Aorta (tissue), 5 donors: ENCODE measurements at regions not wholly inside any gene's neighbourhood (a gene's known extent, or its start where the extent isn't known, plus 50 kb on each side); places are given as distances from the start of the nearest gene placed in this dataset.

Experiments used
- ATAC-seq: fragments of 200-7000 bp; cut with Tn5 transposase; one replicate; pipeline ENCODE4 v1.9.1; 2022; ENCODE audit warnings: moderate library complexity; ENCODE audit not compliant: low FRiP score
- DNase-seq, 2 donors: peaks; one replicate each; pipeline ENCODE4 v3.0.0-alpha.2; 2020
- H3K27ac ChIP-seq, 2 donors: one replicate each; pipeline ENCODE4 v1.5.1; 2013; ENCODE audit warnings: low read length in 2 of 2, mild to moderate bottlenecking in 2 of 2, moderate library complexity in 2 of 2, control low read depth in 1 of 2, inconsistent platforms in 1 of 2, low read depth in 1 of 2
- H3K27me3 ChIP-seq, 2 donors: one replicate each; pipeline ENCODE4 v1.6.1; 2013; ENCODE audit warnings: control low read depth in 1 of 2, low read length in 1 of 2, mild to moderate bottlenecking in 1 of 2, moderate library complexity in 1 of 2; ENCODE audit not compliant: insufficient read depth in 2 of 2, control insufficient read depth in 1 of 2
- H3K36me3 ChIP-seq, 2 donors: one replicate each; pipeline ENCODE4 v1.6.1; 2013; ENCODE audit warnings: control low read depth in 1 of 2, low read length in 1 of 2, mild to moderate bottlenecking in 1 of 2; ENCODE audit not compliant: insufficient read depth in 2 of 2, control insufficient read depth in 1 of 2
- H3K4me1 ChIP-seq, 2 donors: one replicate each; pipeline ENCODE4 v1.6.1; 2013; ENCODE audit warnings: low read length in 2 of 2, control low read depth in 1 of 2, mild to moderate bottlenecking in 1 of 2, moderate library complexity in 1 of 2; ENCODE audit not compliant: insufficient read depth in 2 of 2, control insufficient read depth in 1 of 2
- H3K4me3 ChIP-seq, 2 donors: one replicate each; pipeline ENCODE4 v1.5.1; 2013; ENCODE audit warnings: low read length in 2 of 2, control low read depth in 1 of 2, mild to moderate bottlenecking in 1 of 2
- H3K9me3 ChIP-seq: one replicate; pipeline ENCODE4 v1.6.1; 2013; ENCODE audit warnings: mild to moderate bottlenecking, low read length; ENCODE audit not compliant: control insufficient read depth
- WGBS, 2 donors: extraction: QIAGEN DNeasy Blood & Tissue Kit; methylation state at CpG; one replicate each; pipeline ENCODE4 v1.1.7; 2013; 5-methylcytosine and 5-hydroxymethylcytosine counted together
- intact Hi-C, 2 donors: fragments of 100-400 bp; cut with DNase I; formaldehyde crosslinking; loops; one replicate each; pipeline versions ENCODE4 v1.14.2 to v1.15.0; 2022
- donor health status: healthy with polysubstance abuse.
- donor health status: Bipolar disorder and iron deficiency.
- donor health status: DM: no; HTN: no; CAD: no.
- donor health status: DM: no; HTN: no; CAD: no.
- donor health status: DM: yes; HTN: yes; CAD: no.

DNA sequence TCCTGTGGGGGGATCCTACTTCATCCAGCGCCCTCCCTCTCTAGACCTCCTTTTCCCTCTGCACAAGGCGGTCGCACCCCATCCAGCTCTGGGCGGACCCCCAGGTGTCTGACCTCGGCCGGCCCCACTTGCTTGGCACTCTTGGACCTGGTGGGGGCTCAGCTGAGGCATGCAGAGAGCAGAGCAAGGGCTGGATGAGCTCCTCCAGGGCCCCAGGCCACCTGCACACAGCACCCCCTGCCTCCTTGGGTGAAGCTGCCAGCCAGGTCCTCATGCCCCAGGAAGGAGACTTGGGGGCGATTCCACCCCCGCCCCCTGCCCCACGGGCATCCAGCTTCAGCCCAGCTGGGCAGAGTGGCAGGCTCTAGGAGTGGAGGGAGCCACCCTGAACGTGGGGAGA, 159.4 kb upstream of the GSE1 start:
- intact Hi-C loops, result no loop called here
- no peak overlapping the region for H3K4me3 ChIP-seq
- no peaks in the 10 kb centered on the region for H3K4me1 ChIP-seq
- H3K27me3 ChIP-seq, result no peaks in the 10 kb centered on the region
- no peaks in the 10 kb centered on the region for H3K9me3 ChIP-seq
- H3K36me3 ChIP-seq, result no peaks in the 10 kb centered on the region
- ATAC-seq, result no peak
- WGBS, 2 donors, result 87 to 91% methylated on average over 10 of the region's 10 CpGs
- no peak overlapping the region for H3K27ac ChIP-seq
- no peak for DNase-seq

- DNase-seq, result no peak
- intact Hi-C loops, result no loop called here
- Histone ChIP-seq H3K36me3 (no peaks in the 10 kb centered on the region), H3K9me3 (no peaks in the 10 kb centered on the region), H3K27me3 (no peaks in the 10 kb centered on the region), H3K4me3 (no peak overlapping the region), H3K27ac (no peak overlapping the region), H3K4me1 (no peaks in the 10 kb centered on the region)
- ATAC-seq, result no peak
- 71 to 77% methylated on average over 22 of the region's 22 CpGs for WGBS, 2 donors
These were observed 158.8 kb upstream of the GSE1 start for GRCh38 chr16:85454171-85454872.

DNA sequence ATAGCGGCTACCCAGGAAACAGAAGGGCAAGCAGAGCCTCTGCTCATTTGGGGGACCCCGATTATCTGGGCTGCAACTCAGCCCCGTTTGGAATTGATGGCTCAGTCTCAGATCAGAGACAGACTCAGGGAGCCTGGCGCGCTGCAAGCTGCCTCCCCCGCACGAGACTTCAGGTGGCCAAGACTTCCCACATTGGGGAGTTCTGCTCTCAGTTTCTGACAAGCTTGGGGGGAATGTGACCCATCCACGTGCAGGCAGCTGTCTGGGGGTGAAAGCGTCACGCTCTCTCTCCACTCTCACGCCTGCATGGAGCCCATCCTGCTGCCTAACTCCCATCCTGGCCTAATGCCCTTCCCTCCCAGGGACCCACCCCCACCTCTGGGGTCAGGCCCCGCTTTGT, 157.6 kb upstream of the GSE1 start:
- ATAC-seq (no peak), DNase-seq (no peak)
- Histone ChIP-seq H3K9me3 (no peaks in the 10 kb centered on the region), H3K4me3 (no peak overlapping the region), H3K27me3 (no peaks in the 10 kb centered on the region), H3K36me3 (no peaks in the 10 kb centered on the region), H3K27ac (no peak overlapping the region), H3K4me1 (no peaks in the 10 kb centered on the region)
- 90 to 93% methylated on average over 12 of the region's 12 CpGs for WGBS, 2 donors
- intact Hi-C loops, result no loop called here

- no peaks in the 10 kb centered on the region for H3K4me1 ChIP-seq
- intact Hi-C loops, result no loop called here
- H3K36me3 ChIP-seq, result no peaks in the 10 kb centered on the region
- no peaks in the 10 kb centered on the region for H3K27me3 ChIP-seq
- H3K27ac ChIP-seq, result no peak overlapping the region
- 85 to 86% methylated on average over 7 of the region's 7 CpGs for WGBS, 2 donors
- no peaks in the 10 kb centered on the region for H3K9me3 ChIP-seq
- H3K4me3 ChIP-seq, result no peak overlapping the region
- no peak for ATAC-seq
- DNase-seq, result no peak
These were observed 155.8 kb upstream of the GSE1 start for GRCh38 chr16:85457366-85457765.

DNA sequence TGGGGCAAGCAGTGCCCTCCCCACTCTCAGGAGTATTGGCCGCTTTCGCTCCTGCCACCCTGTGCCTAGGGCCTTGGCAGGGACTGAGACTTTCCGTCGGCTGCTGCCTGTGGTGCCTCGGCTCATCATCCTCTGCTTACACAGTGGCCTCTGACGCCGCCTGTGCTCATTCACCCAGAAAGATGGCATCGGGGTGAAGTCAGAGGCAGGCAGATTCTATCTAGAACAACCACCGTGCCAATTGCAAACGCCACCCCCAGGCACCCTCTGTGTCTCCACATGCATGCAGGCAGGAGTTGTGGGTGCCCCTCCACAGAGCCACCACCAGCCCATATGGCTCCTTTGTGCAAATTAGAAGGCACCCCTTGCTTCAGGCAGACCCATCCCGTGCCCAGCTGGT, 154.2 kb upstream of the GSE1 start:
- 92 to 94% methylated on average over 11 of the region's 11 CpGs for WGBS, 2 donors
- Histone ChIP-seq H3K4me1 (no peaks in the 10 kb centered on the region), H3K27ac (no peak overlapping the region)

DNA sequence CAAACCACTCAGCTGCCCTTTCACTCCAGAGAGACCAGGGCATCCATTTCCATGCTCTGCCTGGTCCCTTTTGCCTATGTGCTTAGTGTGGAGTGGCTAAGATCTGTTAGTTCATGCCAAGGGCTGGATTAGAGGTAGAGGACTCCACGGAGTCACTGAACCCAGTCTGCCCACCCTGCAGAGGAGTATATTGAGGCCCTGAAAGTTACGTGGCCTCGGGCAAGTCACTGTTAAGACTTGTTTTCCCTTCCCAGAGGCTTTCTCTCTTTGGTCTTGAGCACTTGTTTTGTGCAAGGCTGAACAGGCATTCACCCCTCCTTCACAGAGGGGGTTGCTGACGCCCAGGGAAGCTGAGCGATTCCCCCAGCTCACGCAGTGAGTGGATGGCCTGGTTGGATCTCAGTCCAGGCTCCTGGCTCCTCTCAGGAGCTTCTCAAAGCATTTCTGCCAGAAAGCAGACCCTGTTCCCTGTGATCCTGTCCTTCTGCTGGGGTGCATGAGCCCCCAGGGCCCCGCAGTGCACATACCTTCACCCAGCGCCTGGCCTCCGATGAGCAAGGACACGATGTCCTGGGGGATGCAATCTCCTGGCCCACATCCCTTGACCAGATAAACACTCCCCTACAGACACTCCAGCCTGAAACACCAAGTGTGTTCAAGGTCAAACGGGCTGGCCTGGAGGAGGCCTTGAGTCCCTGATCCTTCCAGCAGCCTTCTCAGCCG, 153.4 kb upstream of the GSE1 start:
- intact Hi-C loops, result loop anchor here in 1 of 2 donors (10.0 kb wide), 1 partner anchor 95 kb away; no protein-coding TSS in a partner anchor
- no peak for ATAC-seq
- H3K4me3 ChIP-seq, result no peak overlapping the region
- WGBS, 2 donors, result 93 to 94% methylated on average over 12 of the region's 12 CpGs
- H3K36me3 ChIP-seq, result no peaks in the 10 kb centered on the region
- no peaks in the 10 kb centered on the region for H3K4me1 ChIP-seq
- no peaks in the 10 kb centered on the region for H3K27me3 ChIP-seq
- no peak overlapping the region for H3K27ac ChIP-seq
- no peak for DNase-seq
- no peaks in the 10 kb centered on the region for H3K9me3 ChIP-seq

More for the DNA sequence above, 154.2 kb upstream of the GSE1 start:
- Histone ChIP-seq H3K4me3 (no peak overlapping the region), H3K9me3 (no peaks in the 10 kb centered on the region), H3K27me3 (no peaks in the 10 kb centered on the region), H3K36me3 (no peaks in the 10 kb centered on the region)
- intact Hi-C loops, result no loop called here
- ATAC-seq (no peak), DNase-seq (no peak)

GRCh38 chr16:85460252-85461021, 152.7 kb upstream of the GSE1 start:
- H3K27me3 ChIP-seq, result no peaks in the 10 kb centered on the region
- H3K4me3 ChIP-seq, result no peak overlapping the region
- no peaks in the 10 kb centered on the region for H3K4me1 ChIP-seq
- no peak overlapping the region for H3K27ac ChIP-seq
- H3K9me3 ChIP-seq, result no peaks in the 10 kb centered on the region
- intact Hi-C loops, result loop anchor here in 1 of 2 donors (10.0 kb wide), 1 partner anchor 94 kb away; no protein-coding TSS in a partner anchor
- no peaks in the 10 kb centered on the region for H3K36me3 ChIP-seq
- DNase-seq, result no peak
- 86 to 89% methylated on average over 24 of the region's 24 CpGs for WGBS, 2 donors
- no peak for ATAC-seq

DNA sequence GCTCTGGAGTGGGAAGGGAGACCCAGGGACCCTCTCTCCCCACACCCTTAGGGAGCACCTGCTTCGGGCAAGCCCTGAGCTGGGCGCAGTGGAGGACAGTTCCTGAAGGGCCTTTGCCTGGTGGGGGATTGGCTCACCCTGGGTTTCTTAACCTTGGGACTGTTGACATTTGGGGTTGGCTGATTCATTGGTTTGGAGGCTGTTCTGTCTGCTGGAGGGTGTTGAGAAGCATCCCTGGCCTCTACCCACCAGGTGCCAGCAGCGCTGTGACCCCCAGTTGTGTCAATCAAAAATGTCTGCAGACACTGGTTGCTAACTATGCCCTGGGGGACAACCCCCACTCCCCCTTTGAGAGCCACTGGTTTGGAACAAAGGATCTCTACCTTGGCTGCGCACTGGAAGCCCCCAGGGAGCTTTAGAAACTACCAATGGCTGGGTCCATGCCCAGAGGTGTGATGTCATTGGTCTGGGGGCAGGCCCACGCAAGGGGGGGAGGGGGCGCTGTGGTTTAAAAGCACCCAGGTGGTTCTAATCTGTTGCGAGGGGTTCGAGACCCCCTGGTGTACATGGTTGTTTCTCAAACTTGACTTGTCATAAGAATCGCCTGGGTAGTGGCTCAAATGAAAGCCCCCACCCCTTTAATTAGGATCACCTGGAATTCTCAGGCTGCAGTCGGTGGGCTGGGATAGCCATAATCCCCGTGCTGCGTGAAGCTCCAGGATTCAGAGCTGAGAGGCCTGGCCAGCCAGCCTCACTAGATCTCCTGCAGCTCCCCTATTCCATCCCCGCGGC, 151.9 kb upstream of the GSE1 start:
- ATAC-seq (no peak), DNase-seq (no peak)
- Histone ChIP-seq H3K27me3 (no peaks in the 10 kb centered on the region), H3K4me1 (no peaks in the 10 kb centered on the region), H3K4me3 (no peak overlapping the region), H3K36me3 (no peaks in the 10 kb centered on the region), H3K27ac (no peak overlapping the region), H3K9me3 (no peaks in the 10 kb centered on the region)
- WGBS, 2 donors, result 60 to 70% methylated on average over 14 of the region's 14 CpGs
- intact Hi-C loops, result loop anchor here in 1 of 2 donors (10.0 kb wide), 1 partner anchor 94 kb away; no protein-coding TSS in a partner anchor
